NCI-H2081 treated with DMSO at 0.1 percent for 48 hours (cell line): ENCODE measurements at regions not wholly inside any gene's neighbourhood (a gene's known extent, or its start where the extent isn't known, plus 50 kb on each side); places are given as distances from the start of the nearest gene placed in this dataset.
A peak's percentile ranks its signal among the peaks of the same experiment; 100 is the strongest.

Experiments used
- DNase-seq: peaks from one replicate; lab custom pipeline; 2025; lab: John Stamatoyannopoulos, UW

DNA sequence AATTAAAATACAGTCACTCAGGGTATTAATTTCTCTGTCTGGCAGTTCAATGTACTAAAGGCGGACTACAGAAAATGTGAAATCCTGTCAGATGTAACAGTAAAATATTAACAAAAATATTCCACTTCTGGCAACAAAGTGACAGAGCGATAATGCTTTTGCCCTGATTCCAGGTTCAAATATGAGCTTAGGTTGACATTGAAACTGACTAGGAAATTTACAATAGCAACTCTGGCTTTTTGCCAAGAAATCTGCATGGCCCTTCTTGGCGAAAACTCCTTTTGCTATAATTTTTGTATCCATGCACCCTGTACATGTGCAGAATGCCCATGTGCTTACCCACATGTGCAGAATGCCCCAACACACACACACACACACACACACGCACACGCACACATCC, 552.2 kb downstream of the MDFIC start:
- no peak for DNase-seq

DNA sequence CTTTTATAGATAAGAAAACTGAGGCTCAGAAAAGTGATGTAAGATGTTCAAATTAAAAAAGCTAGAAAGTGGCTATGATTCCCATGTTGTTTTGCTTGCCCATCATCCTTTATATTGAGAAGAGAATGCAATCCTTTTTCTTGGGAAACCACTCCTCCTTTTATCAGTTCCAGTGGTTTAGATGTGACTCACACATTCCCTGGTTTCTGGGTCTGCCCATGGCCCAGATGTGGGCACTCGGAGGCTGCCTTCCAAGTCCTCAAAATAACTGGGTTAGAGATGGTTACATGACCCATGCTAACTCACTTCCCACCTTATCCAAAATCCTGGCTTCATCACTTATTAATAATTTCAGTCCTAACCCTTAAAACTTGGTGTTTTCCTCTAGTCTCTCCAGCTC, 550.0 kb downstream of the MDFIC start:
- no peak for DNase-seq

DNA sequence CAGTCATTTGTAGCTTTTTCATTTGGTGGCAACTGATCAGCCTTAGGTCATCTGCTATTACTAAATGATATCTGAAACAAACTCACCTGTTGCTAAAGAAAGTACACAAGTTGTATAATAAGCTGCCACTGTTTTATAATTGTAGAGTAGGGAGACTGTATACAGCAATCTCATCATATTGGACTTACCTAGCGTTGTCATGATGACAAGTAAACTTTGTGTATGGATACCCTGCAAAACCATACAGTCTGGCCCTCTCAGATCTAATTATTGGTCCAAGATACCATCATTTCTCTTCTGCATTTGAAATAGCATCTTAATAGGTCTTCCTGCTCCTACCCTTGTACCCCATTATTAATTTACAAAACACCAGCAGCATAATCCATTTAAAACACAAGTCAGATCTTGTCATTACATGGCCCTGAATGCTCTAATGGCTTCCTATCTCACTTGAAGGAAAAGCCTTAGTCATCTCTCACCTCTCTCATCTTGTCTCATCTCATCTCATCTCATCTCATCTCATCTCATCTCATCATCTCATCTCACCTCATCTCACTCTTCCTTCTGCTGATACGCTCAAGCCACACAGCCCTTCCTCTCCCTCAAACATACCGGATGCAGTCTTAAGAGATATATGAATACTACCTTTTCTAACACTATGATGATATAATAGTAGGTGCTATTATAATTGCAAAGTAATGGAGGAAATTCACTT, 540.6 kb downstream of the MDFIC start:
- DNase-seq, result no peak

DNA sequence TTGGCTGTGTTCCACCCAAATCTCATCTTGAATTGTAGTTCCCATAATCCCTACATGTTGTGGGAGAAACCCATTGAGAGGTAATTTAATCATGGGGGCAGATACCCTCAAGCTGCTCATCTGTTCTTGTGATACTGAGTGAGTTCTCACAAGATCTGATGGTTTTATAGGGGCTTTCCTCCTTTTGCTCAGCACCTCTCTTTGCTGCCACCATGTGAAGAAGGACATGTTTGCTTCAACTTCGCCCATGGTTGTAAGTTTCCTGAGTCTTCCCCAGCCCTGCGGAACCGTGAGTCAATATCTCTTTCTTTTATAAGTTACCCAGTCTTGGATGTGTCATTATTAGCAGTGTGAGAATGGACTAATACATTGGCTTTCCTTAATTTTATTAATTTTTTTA, 527.8 kb downstream of the MDFIC start:
- no peak for DNase-seq

DNA sequence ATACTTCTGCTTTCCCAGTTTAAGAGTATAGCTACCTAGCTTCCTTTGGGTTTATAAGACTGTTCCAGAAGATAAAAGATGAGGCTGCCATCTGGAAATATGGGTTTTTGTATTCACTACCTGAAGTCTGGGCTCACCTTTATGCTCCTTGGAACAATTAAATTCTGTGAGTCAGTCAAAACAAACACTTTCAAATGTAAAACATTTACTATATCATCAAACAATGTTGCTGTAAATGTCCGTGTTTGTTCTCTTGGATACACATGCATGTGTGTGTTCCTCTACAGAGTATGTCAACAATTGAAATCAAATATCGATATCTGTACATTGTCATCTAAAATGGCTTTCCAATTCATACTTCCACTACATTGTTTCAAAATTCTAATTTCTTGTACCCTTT, 525.6 kb downstream of the MDFIC start:
- DNase-seq, result no peak

DNA sequence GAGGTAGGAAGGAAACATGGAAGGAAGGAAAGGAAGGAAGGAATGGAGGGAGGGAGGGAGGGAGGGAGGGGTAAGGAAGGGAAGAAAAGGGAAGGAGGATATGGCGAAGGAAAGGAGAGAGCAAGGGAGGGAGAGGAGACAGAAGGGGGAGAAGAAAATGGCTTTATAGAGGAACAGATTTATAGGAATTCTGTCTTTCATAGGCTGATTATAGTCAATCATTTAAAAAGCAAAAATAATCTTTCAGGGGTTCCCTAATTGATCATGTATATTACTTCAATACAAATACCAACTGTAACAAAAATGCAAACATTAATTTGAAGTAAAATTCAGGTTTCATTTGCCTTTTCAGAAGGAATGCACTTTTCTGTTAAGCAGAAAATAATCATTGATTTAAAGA, 519.1 kb downstream of the MDFIC start:
- no peak for DNase-seq

DNA sequence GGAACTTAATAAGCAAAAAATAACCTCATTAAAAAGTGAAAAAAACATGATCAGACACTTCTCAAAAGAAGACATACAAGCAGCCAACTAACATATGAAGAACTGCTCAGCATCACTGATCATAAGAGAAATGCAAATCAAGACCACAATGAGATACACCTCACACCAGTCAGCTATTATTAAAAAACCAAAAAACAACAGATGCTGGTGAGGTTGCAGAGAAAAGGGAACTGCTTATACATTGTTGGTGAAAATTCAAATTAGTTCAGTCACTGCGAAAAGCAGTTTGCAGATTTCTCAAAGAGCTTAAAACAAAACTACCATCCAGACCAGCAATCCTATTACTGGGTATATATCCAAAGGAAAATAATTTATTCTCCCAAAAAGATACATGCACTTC, 513.3 kb downstream of the MDFIC start:
- DNase-seq, result no peak

DNA sequence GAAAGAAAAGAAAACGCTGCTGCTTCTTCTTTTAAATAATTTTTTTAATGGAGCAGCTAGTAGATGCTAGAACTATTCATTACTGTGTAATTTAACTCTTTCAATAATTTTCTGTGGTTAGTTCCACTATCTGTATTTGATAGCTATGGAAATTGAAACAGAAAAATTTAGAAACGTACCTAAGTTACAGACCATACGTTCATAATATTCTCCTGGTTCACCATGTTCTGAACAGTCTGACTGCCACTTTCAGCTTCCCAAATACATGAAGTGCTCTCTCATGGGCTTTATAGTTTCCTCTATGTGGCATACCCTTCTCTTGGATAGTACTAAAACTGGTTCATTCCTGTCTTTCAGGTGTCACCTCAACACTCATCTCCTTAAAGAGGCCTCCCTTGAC, 508.0 kb downstream of the MDFIC start:
- no peak for DNase-seq

DNA sequence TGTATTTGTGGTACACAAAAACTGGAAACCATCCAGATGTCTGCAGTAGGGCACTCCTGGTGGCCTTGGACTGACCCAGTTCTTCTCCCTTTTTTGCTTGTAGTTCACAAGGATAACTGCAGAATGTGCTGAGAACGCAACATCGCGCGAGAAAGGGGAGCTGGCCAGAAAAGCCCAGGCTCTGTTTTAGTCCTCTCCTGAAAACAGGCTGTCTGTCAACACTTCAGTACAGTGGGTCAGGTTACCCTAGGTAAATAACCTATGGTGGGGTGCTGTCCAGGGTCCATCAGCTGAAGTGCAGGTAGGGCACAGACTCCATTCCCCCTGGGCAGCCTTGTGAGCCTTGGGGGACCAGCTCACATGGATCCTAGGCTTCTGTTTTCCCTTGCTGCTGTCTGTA, 495.8 kb downstream of the MDFIC start:
- DNase-seq, result no peak

DNA sequence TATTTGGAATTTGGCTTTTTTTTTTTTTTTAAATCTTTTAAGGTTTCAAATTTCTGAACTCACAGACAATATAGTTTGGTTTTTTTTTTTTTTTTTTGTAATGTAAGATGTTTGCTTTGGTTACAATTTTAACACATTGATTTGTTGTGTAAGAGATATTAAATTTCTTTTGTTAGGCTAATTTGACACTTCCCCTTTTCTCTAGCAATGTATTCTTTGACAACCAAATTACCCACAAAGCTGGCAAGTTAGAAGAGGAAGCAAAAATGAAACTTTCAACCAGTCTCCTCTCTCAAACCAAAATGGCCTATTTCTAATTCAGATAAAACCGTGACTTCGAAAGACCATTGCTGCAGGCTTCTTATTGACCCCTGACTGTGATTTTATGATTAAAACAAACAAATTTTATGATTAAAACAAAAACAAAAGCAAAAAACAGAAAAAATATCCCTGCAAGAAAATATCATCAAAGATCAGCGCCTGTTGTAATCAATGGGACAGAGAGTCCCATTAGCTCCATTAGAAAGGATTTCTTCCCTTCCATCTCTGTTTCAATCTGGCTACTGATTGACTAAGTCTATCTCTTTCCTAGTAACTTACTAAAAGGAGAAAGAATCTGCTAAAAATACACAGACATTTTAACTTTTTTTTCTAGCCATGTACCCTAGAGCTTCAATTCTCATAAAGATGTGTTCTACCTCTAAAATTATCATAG, 489.2 kb downstream of the MDFIC start:
- no peak for DNase-seq

DNA sequence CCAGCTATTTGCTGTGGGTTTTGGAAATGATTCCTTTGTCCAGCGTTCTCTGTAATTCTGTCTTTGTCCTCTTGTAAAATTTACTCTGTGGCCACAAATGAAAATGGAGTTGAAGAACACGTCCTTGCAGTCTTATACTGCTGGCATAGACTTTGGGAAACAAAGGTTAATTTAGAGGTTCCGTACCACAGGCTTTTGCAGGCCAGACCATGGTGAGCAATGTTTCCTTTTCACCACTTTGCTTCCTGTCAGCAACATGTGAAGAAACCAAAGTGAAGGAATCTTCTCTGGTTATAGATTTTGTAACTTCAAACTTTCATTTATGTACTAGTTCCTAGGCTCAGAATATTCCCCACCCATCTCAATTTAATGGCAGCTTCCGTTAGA, 488.5 kb downstream of the MDFIC start:
- no peak for DNase-seq

DNA sequence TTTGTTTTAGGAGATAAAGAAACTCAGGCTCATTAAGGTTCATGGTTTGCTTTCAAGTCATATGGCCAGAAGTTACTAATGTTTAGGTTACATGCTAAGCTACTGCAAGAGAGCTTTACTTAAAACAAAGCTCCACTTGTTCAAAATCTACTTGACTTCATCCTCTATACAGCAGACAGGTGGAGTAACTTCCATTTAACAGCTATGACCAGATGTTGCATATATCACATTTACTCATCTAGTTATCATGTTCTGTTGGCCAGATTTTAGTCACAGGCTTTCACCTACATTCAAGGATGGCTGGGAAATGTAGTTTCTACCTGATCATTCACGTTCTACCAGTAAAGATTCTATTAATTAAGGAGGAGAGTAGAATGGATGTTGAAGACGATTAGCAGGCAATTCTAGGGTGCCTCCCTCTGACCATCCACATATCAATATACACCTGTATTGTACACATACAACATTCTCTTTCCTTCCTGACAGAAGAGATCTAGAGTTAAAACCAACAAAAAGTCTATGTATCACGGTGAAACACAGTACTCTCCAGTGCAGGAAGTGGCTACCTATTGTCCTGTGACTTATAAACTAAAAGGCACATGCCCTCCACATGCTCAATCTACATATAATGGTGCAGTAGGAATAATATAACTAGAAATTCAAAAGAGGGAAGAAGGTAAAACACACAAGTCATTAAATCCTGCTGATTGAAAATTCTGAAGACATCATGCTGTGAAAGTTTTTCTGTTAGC, 488.0 kb downstream of the MDFIC start:
- DNase-seq, result no peak

DNA sequence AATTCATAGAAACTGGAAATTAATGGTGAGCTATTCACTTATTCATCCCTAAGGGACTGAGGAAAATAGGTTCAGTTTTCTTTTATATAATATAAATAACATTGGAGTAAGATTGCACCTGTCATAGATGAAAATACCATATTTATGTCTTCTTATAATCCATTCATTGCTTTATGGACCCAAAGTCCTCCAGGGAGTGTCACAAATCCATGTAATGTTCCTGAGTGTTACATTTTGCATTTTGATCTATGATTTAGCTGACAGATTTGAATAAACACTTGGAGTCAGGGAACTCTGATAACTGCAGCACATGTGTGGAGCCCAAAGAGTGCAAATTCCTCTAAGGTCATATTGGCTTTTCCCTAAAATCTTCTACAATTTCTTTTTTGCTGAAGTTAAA, 484.3 kb downstream of the MDFIC start:
- no peak for DNase-seq

DNA sequence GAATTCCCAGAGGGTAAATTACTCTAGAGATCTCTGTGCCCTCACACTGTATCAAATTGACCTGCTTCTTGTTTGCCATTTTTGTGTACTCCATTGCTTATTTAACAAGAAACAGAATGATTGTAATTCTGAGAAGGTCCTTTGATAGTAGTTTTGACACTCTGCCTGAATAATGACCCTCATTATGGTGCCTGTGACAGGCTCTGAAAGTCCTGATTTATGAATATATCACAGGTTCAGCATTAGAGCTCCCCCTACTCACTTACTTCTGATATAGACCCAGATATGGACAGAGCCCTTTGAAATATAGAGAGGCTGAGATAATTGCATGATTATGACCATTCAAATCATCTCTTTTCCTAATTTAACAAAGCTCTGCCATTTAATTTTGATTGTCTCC, 465.2 kb downstream of the MDFIC start:
- peak; percentile 93 for DNase-seq

DNA sequence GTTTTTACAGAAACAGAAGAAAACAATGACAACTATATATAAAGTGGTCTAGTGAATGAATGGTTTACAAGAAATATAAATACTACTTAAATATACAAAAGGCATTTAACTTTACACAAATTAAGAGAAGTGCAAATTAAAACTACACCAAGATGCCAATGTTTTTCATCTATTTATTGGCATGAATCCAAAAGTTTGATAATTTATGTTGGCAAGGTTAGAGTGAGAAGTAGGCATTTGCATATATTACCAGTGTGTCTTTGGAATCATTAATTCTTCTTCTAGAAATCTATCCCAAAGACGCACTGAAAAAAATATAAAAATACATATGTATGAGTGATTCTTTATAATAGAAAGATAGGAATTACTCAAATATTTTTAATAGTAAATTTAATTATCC, 457.4 kb downstream of the MDFIC start:
- no peak for DNase-seq

DNA sequence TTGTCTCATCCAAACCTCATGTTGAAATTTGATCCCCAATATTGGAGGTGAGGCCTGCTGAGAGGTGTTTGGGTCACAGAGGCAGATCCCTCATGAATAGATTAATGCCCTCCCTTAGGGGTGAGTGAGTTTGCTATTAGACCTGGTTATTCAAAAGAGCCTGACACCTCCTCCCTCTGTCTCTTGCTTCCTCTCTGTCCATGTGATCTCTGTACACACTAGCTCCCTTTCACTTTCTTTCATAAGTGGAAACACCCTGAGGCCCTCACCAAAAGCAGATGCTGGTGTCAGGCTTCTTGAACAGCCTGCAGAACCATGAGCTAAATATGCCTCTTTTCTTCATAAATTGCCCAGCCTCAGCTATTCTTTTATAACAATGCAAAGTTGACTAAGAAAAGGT, 447.1 kb downstream of the MDFIC start:
- no peak for DNase-seq

DNA sequence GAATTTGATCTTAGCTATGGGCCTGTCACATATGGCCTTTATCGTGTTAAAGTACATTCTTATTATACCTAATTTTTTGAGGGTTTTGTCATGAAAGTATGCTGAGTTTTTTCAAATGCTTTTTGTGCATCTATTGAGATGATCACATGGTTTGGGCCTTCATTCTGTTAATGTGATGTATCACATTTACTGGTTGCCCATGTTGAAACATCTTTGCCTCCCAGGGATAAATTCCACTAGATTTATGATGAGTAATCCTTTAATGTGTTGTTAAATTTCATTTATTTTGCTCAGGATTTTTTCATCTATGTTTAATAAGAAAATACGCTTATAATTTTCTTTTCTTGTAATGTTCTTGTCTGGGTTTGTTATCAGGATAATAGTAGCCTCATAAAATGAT, 442.0 kb downstream of the MDFIC start:
- no peak for DNase-seq

DNA sequence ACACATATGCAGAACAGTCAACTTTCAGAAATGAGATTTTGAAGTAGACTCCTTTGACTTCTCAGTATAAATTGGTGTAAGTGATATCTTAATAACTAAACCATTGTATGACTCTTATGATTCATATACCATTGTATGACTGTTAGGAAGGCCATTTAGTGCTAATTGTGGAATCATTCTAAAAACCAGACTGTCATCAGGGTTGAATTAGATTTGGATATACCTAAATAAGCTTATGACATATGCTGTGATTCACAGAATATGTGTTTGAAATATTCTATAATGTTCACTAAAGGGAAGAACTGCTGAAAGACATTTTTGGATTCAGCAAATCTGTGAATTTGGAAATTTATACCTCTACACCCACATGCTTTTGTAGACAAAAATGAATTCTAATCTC, 438.1 kb downstream of the MDFIC start:
- DNase-seq, result no peak

DNA sequence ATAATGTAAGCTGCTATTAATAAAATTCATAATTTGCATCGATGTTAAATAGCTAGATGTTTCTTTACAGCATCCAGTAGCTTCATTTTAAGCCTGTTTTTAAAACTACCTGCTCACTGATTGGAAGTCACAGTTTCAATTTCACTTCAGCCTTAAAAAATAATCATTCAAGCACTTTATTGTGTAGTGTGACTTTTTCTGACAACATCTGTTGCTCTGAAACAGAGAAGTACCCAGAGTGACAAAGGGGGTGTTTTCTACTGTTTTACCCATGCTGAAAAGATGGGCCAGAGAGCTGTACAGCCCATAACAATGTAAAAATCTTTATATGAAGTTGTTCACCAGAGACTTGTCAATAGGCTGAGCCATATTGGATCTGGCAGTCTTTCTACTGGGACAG, 437.2 kb downstream of the MDFIC start:
- DNase-seq, result no peak

DNA sequence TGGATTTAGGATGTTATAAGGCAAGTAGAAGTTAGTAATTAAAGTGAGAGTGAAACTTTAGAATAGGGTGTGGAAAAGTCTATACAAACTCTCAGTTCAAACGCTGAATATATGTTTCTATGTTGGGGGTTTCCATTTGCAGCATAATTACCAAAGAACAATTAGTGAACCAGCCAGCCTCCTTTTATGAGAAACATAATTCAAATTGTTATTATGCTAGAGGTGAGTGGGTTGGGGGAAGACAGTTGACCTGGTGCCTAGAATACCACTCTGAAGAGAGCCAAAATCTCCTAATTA, 435.8 kb downstream of the MDFIC start:
- no peak for DNase-seq

DNA sequence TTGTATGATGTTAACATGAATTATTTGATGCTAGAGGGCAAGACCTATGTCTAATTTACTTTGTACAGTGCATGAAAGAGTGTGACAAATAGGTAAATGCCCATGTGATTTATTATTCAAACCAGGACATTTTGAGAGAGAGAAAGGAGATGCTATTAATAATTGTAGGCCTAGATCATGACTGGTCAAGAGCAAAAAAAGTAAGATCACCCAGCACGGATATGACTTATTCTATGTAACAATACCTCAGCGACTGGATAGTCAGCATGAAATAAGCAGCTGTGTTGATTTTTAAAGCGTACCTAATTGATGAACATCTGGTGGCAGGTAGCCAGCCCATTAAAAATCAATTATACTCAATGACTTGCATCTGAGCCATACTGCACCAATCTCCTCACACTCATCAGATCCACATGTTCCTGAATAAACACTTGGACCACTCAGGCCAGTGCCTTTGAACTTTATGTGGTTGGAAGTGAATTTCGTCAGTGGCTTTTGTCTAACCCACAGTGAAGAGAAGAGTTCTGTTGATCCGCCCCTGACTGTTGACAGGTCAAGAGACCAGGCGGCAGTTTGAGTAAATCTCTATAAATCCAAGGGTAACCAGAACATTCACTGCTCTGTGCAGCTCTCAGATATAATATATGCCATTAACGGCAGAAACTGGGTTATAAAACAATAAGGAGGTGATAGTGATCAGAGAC, 435.3 kb downstream of the MDFIC start:
- DNase-seq, result no peak

DNA sequence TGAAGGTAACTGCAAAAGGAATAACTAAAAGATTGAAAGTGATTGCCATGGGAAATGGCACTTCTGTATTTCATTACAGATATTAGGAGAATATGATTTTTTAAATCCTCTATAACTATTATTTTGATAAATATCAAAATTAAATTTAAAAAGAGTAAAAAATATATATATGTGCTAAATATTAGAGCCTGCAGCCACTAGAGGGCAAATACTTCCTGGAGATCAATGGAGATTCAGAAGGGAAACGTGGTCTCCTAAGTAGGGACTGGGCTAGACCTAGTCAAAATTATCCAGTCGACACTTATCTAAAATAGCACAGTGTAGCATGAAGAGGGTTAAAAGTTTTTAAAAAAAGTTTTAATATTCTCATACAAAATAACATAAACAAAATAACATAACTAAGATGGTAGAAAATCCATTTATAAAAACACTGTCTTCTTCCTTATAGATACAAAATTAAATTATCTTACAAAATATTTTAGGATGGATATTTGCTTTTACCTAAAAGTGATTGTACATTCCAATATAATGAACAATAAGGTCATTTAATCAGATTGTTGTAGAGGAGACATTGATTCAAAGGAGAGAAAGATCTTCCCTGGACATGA, 434.3 kb downstream of the MDFIC start:
- no peak for DNase-seq

DNA sequence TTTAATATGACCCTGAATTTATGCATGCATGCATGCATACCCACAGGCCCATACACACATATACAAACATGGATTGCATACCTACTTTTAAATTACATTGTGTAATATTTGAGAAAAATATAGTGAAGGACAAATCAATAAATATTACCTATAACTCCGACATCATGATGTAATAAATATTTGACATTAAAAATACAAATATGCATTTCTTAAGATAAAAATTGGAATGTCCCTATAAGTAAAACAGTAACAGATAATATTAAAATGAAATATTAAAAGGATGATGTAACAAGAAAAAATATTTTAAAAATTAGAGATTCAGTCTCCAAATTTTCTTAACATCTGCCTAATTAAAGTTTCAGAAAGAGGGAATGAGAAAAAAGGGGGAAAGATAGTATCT, 433.0 kb downstream of the MDFIC start:
- no peak for DNase-seq
